GM12878 (cell line): ENCODE measurements at regions not wholly inside any gene's neighbourhood (a gene's known extent, or its start where the extent isn't known, plus 50 kb on each side); places are given as distances from the start of the nearest gene placed in this dataset.

Experiments
- ATAC-seq: fragments of 200-7000 bp; cut with Tn5 transposase; 3 replicates; pipeline ENCODE4 v1.9.1; 2020; ENCODE audit warnings: mild to moderate bottlenecking, moderate library complexity
- BruUV-seq: library from RNA; stranded (reverse); fragments of 400-500 nt; replicated peaks from 2 replicates; lab custom pipeline; 2021; lab: Mats Ljungman, UMichigan
- CTCF ChIA-PET: fragments of 300-600 bp; sonication (Branson Sonifier 250); formaldehyde crosslinking; extraction: SDS; loops from one replicate; lab custom pipeline; 2021; ENCODE audit warnings: inconsistent platforms; lab: Yijun Ruan, JAX
- POLR2A ChIA-PET: fragments of 350-600 bp; formaldehyde crosslinking; extraction: SDS; loops from one replicate; lab custom pipeline; 2021; ENCODE audit warnings: inconsistent platforms; lab: Charles Lee
- RAD21 ChIA-PET: fragments of 300-600 bp; sonication (Branson Sonifier 250); formaldehyde crosslinking; loops from one replicate; lab custom pipeline; 2023; ENCODE audit warnings: antibody characterized with exemption; ENCODE audit not compliant: unreplicated experiment; lab: Charles Lee
- SMC1A ChIA-PET: fragments of 300-600 bp; sonication (Branson Sonifier 250); formaldehyde crosslinking; loops from one replicate; lab custom pipeline; 2023; ENCODE audit not compliant: unreplicated experiment, uncharacterized antibody; lab: Charles Lee
- DNase-seq: peaks from one replicate; pipeline ENCODE4 v3.0.0-alpha.2; 2011; ENCODE audit warnings: low read depth, low spot score
- FAIRE-seq: peaks from 3 replicates; lab custom pipeline; 2011; peaks lifted over from hg19 to GRCh38; lab: Jason Lieb, UNC
- H2AFZ ChIP-seq: 2 replicates; pipeline ENCODE4 v1.6.0; 2011; ENCODE audit warnings: low read depth, low read length, control low read depth; ENCODE audit not compliant: control insufficient read depth
- H3K27ac ChIP-seq: 2 replicates; pipeline ENCODE4 v1.5.1; 2011; ENCODE audit warnings: control low read depth; ENCODE audit not compliant: control insufficient read depth, insufficient read depth
- H3K27me3 ChIP-seq, 2 experiments: replicated peaks in 1 of 2; 2 replicates each; pipeline versions ENCODE4 v1.6.0 to v1.6.1; 2011; ENCODE audit warnings: low read length in 1 of 2; ENCODE audit not compliant: control insufficient read depth in 2 of 2, insufficient read depth in 2 of 2
- H3K36me3 ChIP-seq, 2 experiments: 2 replicates each; pipeline ENCODE4 v1.5.1; 2011; ENCODE audit warnings: low read length in 1 of 2; ENCODE audit not compliant: control insufficient read depth in 2 of 2, insufficient read depth in 2 of 2
- H3K4me1 ChIP-seq: 2 replicates; pipeline ENCODE4 v1.6.1; 2011; ENCODE audit warnings: mild to moderate bottlenecking, low read length, moderate library complexity, mixed read lengths; ENCODE audit not compliant: control insufficient read depth, insufficient read depth
- H3K4me2 ChIP-seq: 2 replicates; pipeline ENCODE4 v1.6.0; 2011; ENCODE audit warnings: control low read depth; ENCODE audit not compliant: control insufficient read depth, insufficient read depth
- H3K4me3 ChIP-seq: fragments of 200-600 bp; sonication (generic); 2 replicates; pipeline ENCODE4 v1.5.1; 2016
- H3K79me2 ChIP-seq: 2 replicates; pipeline ENCODE4 v1.6.0; 2011; ENCODE audit warnings: low read length; ENCODE audit not compliant: control insufficient read depth, insufficient read depth
- H3K9ac ChIP-seq: 2 replicates; pipeline ENCODE4 v1.8.0; 2011; ENCODE audit warnings: low read length, control low read depth, mixed read lengths; ENCODE audit not compliant: control insufficient read depth, insufficient read depth
- H3K9me3 ChIP-seq: replicated peaks from 3 replicates; pipeline ENCODE4 v1.5.1; 2011; ENCODE audit warnings: mild to moderate bottlenecking, low read length; ENCODE audit not compliant: control insufficient read depth, insufficient read depth
- H4K20me1 ChIP-seq: 2 replicates; pipeline ENCODE4 v1.6.0; 2011; ENCODE audit not compliant: control insufficient read depth, insufficient read depth
- BHLHE40 ChIP-seq, 2 experiments: fragments of 450-650 bp in 1 of 2; IDR thresholded peaks; 2 replicates each; pipeline ENCODE4 v1.6.1; 2011 to 2017; ENCODE audit warnings: low read depth in 2 of 2, borderline replicate concordance in 1 of 2, improper control_type of control experiment in 1 of 2, low read length in 1 of 2, mild to moderate bottlenecking in 1 of 2
- IKZF2 ChIP-seq, 2 experiments: fragments of 450-650 bp; IDR thresholded peaks; 2 replicates each; pipeline ENCODE4 v1.6.1; 2017; ENCODE audit warnings: mild to moderate bottlenecking in 2 of 2, moderate library complexity in 2 of 2
- POLR2AphosphoS2 ChIP-seq: IDR thresholded peaks from 2 replicates; pipeline ENCODE4 v1.6.1; 2011; ENCODE audit warnings: low read depth, mild to moderate bottlenecking, low read length, improper control_type of control experiment, moderate library complexity
- RCOR1 ChIP-seq: conservative IDR thresholded peaks from 2 replicates; pipeline ENCODE4 v1.6.1; 2012; ENCODE audit warnings: low read depth, low read length, improper control_type of control experiment
- SMC3 ChIP-seq: IDR thresholded peaks from 2 replicates; pipeline ENCODE4 v1.6.1; 2011; ENCODE audit warnings: low read length, improper control_type of control experiment, borderline replicate concordance
- in situ Hi-C: fragments of 300-500 bp; cut with MboI; formaldehyde crosslinking; loops from 9 replicates; pipeline ENCODE4 v1.14.3; 2018; ENCODE audit warnings: mixed read lengths
- intact Hi-C: fragments of 100-400 bp; cut with micrococcal nuclease; formaldehyde crosslinking; loops from one replicate; pipeline ENCODE4 v1.14.2; 2022; ENCODE audit not compliant: unreplicated experiment
- TF ChIP-seq, protein P1 (sequence below): fragments of 450-650 bp; IDR thresholded peaks from 2 replicates; pipeline ENCODE4 v1.6.1; 2017; ENCODE audit warnings: borderline replicate concordance
- TF ChIP-seq, protein P2 (sequence below): fragments of 450-650 bp; IDR thresholded peaks from 2 replicates; pipeline ENCODE4 v1.6.1; 2016; ENCODE audit warnings: mild to moderate bottlenecking

DNA sequence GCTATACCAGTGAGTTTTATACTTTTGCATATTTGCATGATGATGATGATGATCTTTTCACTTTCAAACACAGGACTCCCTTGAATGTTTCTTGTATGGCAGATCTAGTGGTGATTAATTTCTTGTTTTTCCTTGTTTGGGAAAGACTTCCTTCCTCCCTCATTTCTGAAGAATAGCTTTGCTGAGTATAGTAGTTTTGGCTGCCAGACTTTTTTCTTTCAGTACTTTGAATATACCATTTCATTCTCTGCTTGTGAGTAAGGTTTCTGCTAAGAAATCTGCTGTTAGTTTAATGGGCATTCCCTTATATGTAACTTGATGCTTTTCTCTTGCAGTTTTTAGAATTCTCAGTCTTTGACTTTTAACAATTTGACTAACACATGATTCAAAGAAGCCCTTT, 547.4 kb upstream of the CXADR start:
- TF ChIP-seq IKZF2 (IDR thresholded peaks at IDR 0.05) (no peak), RCOR1 (no peak), POLR2AphosphoS2 (no peak), SMC3 (no peak), BHLHE40 (IDR thresholded peaks at IDR 0.05; ENCODE audit: borderline replicate concordance in 1 of 2, low read depth in 2 of 2, low read length in 1 of 2) (no peak)
- TF ChIP-seq, protein P1, sequence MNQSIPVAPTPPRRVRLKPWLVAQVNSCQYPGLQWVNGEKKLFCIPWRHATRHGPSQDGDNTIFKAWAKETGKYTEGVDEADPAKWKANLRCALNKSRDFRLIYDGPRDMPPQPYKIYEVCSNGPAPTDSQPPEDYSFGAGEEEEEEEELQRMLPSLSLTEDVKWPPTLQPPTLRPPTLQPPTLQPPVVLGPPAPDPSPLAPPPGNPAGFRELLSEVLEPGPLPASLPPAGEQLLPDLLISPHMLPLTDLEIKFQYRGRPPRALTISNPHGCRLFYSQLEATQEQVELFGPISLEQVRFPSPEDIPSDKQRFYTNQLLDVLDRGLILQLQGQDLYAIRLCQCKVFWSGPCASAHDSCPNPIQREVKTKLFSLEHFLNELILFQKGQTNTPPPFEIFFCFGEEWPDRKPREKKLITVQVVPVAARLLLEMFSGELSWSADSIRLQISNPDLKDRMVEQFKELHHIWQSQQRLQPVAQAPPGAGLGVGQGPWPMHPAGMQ, result no peak
- TF ChIP-seq, protein P2, sequence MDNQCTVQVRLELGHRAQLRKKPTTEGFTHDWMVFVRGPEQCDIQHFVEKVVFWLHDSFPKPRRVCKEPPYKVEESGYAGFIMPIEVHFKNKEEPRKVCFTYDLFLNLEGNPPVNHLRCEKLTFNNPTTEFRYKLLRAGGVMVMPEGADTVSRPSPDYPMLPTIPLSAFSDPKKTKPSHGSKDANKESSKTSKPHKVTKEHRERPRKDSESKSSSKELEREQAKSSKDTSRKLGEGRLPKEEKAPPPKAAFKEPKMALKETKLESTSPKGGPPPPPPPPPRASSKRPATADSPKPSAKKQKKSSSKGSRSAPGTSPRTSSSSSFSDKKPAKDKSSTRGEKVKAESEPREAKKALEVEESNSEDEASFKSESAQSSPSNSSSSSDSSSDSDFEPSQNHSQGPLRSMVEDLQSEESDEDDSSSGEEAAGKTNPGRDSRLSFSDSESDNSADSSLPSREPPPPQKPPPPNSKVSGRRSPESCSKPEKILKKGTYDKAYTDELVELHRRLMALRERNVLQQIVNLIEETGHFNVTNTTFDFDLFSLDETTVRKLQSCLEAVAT, result no peak
- H3K27ac ChIP-seq, result no peak overlapping the region
- no peaks in the 10 kb centered on the region for H3K9me3 ChIP-seq
- in situ Hi-C loops (no loop called here), intact Hi-C loops (no loop called here)
- no peaks in the 10 kb centered on the region for H3K4me1 ChIP-seq
- ChIA-PET CTCF (no interaction called here), POLR2A (no interaction called here), RAD21 (no interaction called here), SMC1A (no interaction called here)
- H3K79me2 ChIP-seq, result no peaks in the 10 kb centered on the region
- no peak overlapping the region for H3K4me3 ChIP-seq
- FAIRE-seq (no peak), ATAC-seq (no peak), DNase-seq (no peak)
- no peak overlapping the region for H3K9ac ChIP-seq
- no TSS peak for BruUV-seq
- H3K4me2 ChIP-seq, result no peak overlapping the region
- no peaks in the 10 kb centered on the region for H3K27me3 ChIP-seq
- no peaks in the 10 kb centered on the region for H3K36me3 ChIP-seq
- no peaks in the 10 kb centered on the region for H4K20me1 ChIP-seq
- H2AFZ ChIP-seq, result no peak overlapping the region
